ENCODE measurements at regions not wholly inside any gene's neighbourhood (a gene's known extent, or its start where the extent isn't known, plus 50 kb on each side); places are given as distances from the start of the nearest gene placed in this dataset.

DNA sequence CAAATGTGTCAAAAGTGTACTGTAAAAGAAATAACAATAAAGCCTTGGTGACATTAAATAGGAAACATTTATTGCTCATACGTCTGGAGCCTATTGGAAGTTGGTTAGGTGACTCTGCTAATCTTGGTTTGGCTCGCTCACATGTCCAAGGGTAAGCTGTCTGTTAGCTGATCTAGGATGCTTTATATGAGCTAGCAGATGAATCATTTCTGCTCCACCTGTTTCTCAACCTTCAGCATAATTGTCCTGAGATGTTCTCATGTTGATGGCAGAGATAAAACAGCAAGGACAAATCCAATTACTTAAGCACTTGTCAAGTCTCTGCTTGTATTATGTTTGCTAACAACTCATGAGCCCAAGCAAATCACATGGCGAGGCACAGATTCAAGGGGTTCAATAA, 56.0 kb upstream of the CD53 start:
- DNase-seq (ENCODE audit: extremely low spot score, insufficient read length, low read depth) (no peak), FAIRE-seq (no peak)

DNA sequence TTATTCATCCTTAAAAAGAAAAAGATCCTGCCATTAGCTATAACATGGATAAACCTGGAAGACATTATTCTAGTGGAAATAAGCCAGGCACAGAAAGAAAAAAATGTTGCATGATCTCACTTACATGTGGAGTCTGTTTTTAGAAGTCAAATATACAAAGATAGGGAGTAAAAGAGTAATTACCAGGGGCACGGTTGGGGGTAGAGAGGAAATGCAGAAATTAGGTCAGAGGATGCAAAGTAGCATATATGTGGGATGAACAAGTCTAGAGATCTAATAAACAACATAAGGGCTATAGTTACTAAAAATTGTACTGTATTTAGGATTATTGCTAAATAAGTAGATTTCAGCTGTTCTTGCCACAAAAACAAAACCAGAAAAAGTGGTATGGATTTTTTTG, 61.4 kb upstream of the CD53 start:
- no peak for FAIRE-seq
- no peak for DNase-seq (ENCODE audit: extremely low spot score, insufficient read length, low read depth)

DNA sequence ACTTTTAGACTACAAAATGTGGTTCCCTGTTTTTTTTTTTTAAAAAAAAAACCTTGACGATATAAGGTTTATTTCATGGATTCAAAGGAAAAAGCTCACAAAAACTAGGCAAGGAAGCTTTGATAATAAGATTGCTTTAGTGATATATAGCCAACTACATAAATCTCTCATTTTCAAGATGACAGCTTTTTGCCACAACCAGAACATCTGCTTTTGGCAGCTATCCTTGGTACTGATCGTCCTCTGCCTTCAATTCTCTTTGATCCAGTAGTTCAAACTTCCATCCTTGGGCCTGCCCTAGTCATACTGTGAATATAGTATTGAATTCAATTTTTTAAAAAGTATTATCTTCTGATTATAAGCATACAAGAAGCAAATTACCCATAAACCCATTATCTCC, 72.9 kb upstream of the CD53 start:
- DNase-seq (ENCODE audit: extremely low spot score, insufficient read length, low read depth) (no peak), FAIRE-seq (no peak)

DNA sequence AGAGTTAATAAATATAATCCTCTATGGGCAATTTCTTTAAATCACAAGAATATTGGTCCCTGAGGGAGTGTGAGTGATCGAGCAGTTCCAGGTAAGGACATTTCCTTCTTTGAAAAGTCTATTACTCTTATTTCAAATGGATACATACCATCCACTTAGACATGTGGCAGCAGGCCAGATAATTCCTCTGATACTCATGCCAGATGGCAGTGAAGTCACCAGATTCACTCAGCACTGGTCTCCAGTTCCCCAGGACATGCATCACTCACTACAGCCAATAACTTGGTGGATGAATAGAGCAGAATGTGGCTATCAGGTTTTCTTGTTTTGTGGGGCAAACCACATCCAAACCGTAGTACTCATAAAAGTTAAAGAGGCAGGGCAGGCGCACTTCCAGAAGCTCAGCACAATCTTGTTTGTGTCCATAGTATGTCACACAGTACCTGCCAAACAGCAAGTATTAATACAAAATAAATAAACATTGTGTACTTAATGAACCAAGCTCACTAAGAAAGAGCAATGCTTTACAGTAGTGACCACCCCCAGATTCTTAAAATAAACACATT, 74.2 kb upstream of the CD53 start:
- FAIRE-seq, result no peak
- no peak for DNase-seq (ENCODE audit: extremely low spot score, insufficient read length, low read depth)

DNA sequence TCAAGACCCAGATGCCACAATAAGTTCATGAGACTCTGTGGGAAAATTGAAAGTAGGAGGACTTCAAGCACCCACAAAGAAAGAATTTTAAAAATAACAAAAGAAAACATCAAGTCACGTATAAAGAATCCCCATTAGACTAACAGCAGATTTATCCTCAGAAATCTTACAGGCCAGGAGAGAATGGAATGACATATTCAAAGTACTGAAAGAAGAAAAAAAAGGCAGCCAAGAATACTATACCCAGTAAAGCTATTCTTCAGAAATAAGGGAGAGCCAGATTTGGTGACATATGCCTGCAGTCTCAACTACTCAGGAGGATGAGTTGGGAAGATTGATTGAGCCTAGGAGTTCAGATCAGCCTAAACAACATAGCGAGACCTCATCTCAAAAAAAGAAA, 84.3 kb upstream of the CD53 start:
- FAIRE-seq (peak; percentile 44), DNase-seq (ENCODE audit: extremely low spot score, insufficient read length, low read depth) (no peak)

DNA sequence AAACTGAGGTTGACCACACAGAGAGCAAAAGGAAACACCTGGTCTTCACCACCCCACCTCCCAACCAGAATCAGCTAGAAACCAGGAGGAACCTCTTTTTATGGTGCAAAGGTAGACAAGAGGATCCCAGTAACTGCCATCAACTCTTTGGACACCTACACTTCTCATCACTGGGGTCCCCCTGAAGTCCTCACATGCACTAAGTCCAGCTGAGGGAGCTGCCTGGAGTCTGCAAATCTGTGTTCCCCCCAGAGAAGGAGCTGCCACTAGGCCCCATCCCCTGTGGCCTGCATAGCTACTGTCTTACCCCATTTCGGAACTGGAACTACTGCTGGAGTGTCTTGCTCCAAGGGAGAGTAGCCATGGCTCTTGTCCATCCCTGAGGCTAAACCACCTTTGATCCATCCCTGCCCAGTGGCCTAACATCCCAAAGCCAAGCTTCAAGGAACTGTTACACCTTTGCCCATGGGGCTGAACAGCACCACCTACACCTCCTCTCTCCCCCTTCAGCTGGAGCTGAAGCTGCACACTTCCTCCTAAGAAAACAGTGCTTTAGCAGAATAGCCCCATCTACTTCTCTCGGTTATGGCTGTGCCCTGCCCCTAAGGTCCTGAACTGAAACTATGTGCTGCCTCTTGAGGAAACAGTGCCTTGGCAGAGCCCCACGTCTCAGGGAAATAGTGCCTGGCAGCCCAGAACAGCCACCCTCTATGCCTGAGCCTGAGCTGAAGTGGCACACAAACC, 85.4 kb upstream of the CD53 start:
- FAIRE-seq (peak; percentile 94), DNase-seq (ENCODE audit: extremely low spot score, insufficient read length, low read depth) (no peak)

DNA sequence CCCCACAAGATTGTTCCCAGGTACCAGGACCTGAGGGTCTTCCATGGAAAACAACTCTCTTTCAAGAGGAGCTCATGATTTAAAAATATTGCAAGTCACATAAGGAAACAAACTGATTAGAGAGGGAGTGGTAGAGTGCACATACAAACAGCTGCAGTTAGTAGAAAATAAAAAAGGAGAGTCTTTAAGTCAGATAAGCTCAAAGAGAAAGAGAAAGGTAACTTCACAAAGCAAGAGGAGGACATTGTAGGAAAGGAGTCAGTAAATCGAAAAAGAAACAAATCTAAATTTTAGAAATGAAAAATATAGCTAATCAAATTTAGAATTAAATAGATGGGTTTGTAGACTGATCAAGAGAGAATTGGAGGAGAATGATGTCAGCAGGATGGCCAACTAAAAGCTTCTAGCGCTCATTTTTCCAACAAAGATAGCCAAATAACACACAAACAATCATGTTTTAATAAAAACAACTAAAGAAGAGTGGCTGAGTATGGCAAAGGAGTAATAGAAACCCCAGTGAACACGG, 86.1 kb upstream of the CD53 start:
- FAIRE-seq, result no peak
- no peak for DNase-seq (ENCODE audit: extremely low spot score, insufficient read length, low read depth)

DNA sequence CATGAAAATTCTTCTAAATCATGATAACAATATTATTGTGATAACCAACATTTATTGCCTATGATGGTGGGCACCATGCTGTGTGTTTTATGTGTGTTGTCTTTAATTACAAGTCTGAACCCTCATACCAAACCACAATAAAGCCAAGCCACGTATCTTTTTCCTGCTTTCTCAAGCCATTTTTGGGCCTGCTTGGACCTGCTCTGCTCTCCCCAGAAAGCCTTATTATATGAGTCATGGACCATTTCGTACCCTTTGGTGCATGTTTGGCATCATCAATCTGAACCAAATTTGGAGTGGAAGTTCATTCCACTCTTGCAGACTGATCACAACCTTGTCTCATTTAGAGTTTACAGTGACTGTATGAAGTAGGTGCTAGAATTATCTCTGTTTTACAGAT, 87.3 kb upstream of the CD53 start:
- FAIRE-seq, result no peak
- DNase-seq (ENCODE audit: extremely low spot score, insufficient read length, low read depth), result no peak

DNA sequence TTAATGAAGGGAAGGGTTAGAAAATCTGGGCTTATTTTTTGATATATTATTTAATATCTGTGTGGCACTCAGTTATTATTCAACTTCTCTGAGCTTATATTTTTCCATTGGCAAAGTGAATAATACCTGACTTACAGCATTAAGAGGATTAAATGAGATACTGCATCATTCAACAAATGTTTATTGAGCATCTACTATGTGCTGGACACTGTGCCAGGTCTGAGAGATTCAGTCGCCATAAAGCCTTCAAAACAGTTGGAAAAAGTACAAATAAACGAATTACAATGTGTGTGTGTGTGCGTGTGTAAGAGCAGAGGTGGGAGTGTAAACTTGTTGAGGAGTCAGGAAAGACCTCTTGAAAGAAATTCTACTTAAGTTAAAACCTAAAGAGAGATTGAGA, 87.9 kb upstream of the CD53 start:
- FAIRE-seq, result no peak

DNA sequence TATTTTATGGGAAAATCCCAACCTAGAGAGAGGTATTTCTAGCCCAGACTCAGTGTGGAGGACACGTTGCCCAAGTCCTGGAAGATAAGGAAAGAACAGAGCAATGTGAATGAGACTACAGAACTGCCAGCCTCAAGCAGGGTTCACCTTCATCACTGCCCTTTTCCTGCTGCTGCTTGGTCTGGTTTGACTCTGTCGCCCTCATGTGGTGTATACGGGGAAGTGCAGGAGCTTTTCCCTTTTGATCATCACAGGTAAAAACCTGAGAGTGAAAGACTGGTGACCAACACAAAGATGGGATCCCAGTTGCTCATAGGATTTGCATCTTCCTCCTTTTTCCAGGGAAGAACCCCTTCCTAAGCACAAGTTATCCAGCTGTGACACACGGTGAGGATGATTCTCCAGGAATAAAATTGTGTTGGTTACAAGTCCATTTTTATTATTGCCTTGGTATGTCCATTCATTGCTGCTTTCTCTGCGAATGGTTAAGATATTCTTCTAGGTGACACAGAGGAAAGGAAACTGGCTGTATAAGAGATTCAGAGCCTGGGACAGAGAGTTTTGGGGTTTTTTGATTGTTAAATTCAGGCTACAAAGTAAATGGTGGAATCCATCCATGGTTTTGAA, 89.5 kb upstream of the CD53 start:
- FAIRE-seq, result peak; percentile 93

More for the DNA sequence above, 87.9 kb upstream of the CD53 start:
- no peak for DNase-seq (ENCODE audit: extremely low spot score, insufficient read length, low read depth)

DNA sequence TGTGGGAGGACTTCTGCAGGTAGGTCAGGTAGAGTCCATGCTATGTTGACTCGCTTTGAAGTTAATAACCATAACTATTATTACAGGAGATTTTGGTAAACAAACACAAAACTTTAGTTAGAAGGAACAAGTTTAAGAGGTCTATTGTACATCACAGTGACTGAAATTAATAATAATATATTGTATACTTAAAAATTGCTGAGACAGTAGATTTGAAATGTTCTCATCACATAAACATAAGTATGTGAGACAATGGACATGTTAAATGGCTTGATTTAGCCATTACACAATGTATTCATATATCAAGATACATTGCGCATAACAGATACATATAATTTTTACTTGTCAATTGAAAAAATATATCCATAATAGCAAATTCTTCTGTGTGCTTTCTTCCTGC, 91.4 kb upstream of the CD53 start:
- FAIRE-seq (no peak), DNase-seq (ENCODE audit: extremely low spot score, insufficient read length, low read depth) (no peak)

More for the DNA sequence above, 89.5 kb upstream of the CD53 start:
- no peak for DNase-seq (ENCODE audit: extremely low spot score, insufficient read length, low read depth)

DNA sequence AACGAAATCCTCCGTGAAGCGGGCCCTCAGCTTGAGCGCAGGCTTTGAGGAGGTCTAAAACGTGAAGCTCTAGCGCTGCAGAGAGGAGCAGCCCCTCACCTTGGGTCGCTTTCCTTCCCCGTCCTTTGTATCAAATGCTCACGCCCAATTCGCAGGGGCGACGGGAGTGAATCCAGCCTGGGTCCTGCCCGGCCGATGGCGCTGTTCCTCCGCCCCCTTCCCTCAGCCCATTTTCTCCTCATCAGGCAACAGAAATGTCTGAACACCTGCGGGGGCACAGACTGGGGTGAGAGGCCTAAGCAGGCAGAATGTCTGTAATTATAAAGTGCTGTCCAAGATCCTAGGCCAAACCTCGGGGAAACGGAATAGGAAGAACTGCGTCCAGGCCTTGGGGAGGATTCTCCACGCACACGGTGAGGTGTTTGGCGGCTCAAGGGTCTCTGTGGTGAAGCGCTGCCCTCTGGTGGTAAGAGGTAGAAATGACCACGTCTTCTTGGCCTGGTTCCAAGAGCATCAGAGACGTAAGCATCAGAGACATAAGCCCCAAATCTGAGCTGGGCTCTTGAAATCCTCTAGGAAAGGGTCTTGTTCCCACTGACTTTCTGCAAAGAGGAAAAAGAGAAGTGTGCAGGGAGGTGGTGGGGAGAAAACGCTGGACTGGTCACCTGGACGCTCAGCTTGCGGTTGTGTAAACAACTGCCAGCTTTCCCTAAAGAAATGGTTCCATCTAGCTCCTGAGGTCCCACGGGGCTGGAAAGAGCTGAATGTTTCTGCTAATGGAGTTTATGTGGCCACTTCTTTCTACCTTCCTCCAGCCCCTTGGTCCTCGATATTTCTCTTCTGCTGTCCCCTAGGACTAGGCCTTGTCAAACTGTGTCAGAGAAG, 92.1 kb upstream of the CD53 start:
- DNase-seq (ENCODE audit: extremely low spot score, insufficient read length, low read depth), result peak; percentile 64

DNA sequence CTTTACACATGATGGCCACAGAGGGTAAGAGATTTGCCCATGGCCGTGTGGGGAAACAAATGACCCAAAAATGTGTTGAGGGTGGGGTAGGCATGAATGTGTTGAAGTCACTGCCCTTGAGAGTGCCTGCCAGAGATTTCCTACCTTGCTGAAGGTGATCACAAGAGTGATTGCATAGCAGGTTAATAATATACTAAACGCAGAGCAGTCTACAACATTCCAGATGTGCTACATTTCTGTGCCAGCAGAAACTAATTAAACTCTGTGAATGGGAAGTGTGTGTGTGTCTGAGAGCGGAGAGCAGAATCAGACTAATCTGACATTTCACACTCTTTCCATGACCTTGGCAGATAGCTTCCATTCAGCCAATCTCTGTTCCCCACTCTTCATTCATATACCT, 93.3 kb upstream of the CD53 start:
- no peak for DNase-seq (ENCODE audit: extremely low spot score, insufficient read length, low read depth)
- no peak for FAIRE-seq

More for the DNA sequence above, 92.1 kb upstream of the CD53 start:
- peak; percentile 91 for FAIRE-seq

DNA sequence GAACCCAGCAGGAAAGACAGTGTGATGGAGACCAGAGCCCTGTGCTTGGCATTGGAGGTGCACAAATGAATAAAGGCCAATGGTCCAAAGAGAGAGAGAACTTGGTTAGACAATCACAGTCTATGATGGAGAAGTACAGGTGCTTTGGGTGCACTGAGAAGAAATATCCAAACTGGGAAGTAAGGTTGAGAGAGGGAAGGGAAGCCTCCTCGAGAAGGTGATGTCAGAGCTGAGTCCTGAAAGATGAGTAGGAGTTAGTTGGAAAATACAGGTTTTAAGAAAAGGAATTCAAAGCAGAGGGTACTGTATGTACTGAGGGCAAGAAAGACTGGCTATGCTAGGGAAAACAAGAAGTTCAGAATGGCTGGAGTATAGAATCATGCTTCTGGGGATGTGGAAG, 94.1 kb upstream of the CD53 start:
- DNase-seq (ENCODE audit: extremely low spot score, insufficient read length, low read depth) (no peak), FAIRE-seq (no peak)

DNA sequence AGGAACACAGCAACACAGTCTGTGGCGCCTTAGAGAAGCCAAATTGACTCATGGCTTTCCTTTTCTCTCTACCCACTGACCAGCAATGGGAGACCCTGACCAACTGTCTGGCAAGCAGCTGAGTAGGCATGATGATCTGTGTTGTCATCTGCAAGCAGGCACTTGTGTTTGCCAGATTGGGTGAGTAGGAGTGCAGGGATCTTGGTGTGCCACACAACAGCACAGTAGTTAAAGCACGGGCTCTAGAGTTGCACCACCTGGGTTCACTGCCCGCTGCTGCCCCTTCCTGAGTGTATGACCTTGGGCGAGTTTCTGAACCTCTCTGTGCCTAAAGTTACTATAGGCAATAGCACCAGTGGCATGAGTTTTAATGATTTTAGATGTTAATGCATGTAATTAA, 95.7 kb upstream of the CD53 start:
- DNase-seq (ENCODE audit: extremely low spot score, insufficient read length, low read depth), result no peak
- FAIRE-seq, result no peak

DNA sequence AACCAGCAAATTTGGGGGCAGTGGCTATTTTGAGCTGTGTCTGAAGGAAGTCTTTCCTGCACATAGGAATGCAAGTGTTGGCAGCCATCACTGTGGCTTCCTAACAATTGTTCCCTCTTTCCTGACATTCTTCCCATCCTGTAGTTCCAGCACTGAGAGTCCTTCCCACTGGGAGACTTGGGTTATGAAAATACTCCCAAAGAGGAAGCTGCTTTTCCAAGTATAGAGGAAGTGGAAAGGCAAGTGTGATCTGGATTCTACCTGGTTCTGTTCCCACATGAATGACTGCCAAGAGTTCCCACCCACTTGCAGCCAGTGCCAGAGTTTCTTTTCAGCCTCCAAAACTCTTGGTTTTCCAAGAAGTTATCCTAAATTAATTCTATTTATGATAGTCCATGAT, 98.5 kb upstream of the CD53 start:
- no peak for DNase-seq (ENCODE audit: extremely low spot score, insufficient read length, low read depth)
- no peak for FAIRE-seq

DNA sequence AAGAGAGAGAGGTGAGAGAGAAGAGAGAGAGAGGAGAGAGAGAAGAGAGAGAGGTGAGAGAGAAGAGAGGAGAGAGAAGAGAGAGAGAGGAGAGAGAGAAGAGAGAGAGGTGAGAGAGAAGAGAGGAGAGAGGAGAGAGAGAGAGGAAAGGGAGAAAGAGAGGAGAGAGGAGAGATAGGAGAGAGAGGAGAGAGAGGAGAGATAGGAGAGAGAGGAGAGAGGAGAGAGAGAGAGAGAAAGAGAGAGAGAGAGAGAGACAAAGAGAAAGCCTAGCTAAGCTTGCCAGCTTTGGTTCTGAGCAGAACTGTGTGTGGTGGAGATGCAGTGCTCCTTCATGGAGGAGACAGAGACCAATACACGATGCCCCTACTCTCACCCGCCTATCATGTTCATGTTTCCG, 99.1 kb upstream of the KCNA3 start:
- FAIRE-seq (no peak), DNase-seq (ENCODE audit: extremely low spot score, insufficient read length, low read depth) (no peak)

DNA sequence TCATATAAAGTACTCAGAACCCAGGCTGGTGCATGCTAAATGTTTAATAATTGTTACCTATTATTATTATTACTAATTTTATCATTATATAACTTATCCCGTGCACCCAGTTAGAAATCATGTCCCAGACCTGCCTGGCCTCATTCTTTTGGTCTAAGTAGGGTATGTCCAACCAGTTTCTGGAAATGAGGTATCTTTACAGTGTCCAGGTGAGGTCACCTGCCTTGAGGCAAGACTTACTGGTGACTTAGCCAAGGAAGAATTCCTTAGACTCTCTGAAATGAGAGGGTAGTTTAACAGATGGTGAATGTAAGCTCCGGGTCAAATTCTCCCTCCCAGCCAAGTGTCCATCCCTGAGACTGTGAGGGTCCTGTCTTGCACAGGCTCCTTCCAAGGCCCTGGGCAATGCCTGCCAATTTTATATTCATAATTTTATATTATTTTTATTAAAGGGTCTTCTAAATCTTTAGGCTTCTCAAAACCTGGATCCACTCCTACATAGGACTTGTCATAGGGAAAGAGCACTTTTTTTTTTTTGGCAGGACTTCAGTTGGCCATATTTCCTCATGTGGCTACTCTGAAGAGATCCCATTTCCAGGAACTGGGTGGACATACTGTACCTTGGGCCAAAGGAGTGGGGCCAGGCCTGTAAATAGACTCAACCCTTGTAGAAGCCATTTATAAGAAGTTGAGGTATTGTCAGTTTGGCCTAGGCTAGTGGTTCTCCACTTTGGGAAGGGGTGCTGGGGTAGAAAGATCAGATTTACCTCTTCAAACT, 96.7 kb upstream of the KCNA3 start:
- FAIRE-seq, result no peak
- no peak for DNase-seq (ENCODE audit: extremely low spot score, insufficient read length, low read depth)

DNA sequence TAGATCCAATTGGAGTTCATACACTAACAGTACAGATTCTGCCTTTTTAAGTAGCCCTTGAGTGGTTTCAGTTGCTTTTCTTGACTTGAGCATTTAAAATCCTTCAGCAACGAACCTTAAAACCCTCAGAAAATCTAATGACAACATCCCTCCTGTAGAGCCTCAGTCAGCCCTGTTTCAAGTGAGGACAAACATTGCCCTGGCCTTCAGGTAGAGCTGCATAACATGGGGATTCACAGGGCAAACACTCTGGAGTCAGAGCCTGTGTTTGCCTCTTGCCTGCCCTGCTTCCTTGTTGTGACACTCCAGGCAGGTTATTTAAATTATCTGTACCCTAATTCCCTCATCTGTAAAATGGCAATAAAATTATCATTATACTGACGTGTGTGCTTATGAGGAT, 96.1 kb upstream of the KCNA3 start:
- DNase-seq (ENCODE audit: extremely low spot score, insufficient read length, low read depth) (no peak), FAIRE-seq (no peak)

DNA sequence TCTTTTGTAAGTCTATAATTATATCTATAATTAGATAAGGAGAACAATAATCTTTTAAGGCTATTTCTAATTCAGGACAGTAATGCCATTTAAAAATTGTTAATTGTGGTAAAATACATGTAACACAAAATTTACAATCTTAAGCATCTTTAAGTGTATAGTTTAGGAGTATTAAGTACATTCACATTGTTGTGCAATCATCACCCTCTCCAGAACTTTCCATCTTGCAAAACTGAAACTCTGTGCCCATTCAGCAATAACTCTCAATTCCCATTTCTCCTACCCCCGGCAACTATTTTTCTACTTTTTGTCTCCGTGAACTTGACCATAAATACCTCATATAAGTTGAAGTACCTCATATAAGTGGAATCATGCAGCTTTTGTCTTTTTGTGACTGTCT, 93.9 kb upstream of the KCNA3 start:
- DNase-seq (ENCODE audit: extremely low spot score, insufficient read length, low read depth) (no peak), FAIRE-seq (no peak)

All from GM18507 (cell line).